ENCODE measurements at regions not wholly inside any gene's neighbourhood (a gene's known extent, or its start where the extent isn't known, plus 50 kb on each side); places are given as distances from the start of the nearest gene placed in this dataset.

DNA sequence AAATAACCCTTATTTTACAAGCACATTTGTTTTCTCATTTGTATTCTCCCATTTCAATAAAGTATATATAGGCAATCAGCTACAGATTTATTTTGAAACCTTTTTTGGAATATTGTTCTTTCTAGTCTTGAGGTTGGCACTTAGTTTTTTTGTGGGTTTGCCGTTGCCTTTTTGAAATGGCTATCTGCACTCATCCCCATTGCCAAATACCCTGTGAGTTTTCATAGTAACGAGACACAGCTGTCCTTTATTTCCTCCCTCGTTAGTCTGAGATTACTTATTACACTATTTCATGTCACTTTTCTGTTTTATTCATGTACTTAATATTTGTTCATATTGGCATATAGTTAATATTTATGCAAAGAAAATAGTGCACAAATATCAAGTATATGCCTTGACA lies 1104.0 kb downstream of the SLC6A15 start:
- TF ChIP-seq RFX5 (IDR thresholded peaks at IDR 0.05; ENCODE audit: low read depth, low read length) (no peak), POLR2A (IDR thresholded peaks at IDR 0.05; ENCODE audit: low read depth, low read length) (no peak), BHLHE40 (IDR thresholded peaks at IDR 0.05; ENCODE audit: low read depth, low read length) (no peak), MAFK (IDR thresholded peaks at IDR 0.05; ENCODE audit: low read depth, low read length) (no peak), RAD21 (IDR thresholded peaks at IDR 0.05; ENCODE audit: low read length) (no peak), MXI1 (IDR thresholded peaks at IDR 0.05; ENCODE audit: borderline replicate concordance, low read depth, low read length) (no peak), SMC3 (IDR thresholded peaks at IDR 0.05; ENCODE audit: low read depth, low read length) (no peak), CEBPB (IDR thresholded peaks at IDR 0.05; ENCODE audit: low read depth, low read length) (no peak), FOS (IDR thresholded peaks at IDR 0.05; ENCODE audit: low read depth, low read length) (no peak)
- TF ChIP-seq, protein P1, sequence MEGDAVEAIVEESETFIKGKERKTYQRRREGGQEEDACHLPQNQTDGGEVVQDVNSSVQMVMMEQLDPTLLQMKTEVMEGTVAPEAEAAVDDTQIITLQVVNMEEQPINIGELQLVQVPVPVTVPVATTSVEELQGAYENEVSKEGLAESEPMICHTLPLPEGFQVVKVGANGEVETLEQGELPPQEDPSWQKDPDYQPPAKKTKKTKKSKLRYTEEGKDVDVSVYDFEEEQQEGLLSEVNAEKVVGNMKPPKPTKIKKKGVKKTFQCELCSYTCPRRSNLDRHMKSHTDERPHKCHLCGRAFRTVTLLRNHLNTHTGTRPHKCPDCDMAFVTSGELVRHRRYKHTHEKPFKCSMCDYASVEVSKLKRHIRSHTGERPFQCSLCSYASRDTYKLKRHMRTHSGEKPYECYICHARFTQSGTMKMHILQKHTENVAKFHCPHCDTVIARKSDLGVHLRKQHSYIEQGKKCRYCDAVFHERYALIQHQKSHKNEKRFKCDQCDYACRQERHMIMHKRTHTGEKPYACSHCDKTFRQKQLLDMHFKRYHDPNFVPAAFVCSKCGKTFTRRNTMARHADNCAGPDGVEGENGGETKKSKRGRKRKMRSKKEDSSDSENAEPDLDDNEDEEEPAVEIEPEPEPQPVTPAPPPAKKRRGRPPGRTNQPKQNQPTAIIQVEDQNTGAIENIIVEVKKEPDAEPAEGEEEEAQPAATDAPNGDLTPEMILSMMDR (conservative IDR thresholded peaks at IDR 0.05; ENCODE audit: low read depth, low read length): no peak
- TF ChIP-seq, protein P2, sequence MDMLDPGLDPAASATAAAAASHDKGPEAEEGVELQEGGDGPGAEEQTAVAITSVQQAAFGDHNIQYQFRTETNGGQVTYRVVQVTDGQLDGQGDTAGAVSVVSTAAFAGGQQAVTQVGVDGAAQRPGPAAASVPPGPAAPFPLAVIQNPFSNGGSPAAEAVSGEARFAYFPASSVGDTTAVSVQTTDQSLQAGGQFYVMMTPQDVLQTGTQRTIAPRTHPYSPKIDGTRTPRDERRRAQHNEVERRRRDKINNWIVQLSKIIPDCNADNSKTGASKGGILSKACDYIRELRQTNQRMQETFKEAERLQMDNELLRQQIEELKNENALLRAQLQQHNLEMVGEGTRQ (IDR thresholded peaks at IDR 0.05; ENCODE audit: low read depth, low read length): no peak

Measured in IMR-90 (cell line).